ENCODE measurements at regions not wholly inside any gene's neighbourhood (a gene's known extent, or its start where the extent isn't known, plus 50 kb on each side); places are given as distances from the start of the nearest gene placed in this dataset.

DNA sequence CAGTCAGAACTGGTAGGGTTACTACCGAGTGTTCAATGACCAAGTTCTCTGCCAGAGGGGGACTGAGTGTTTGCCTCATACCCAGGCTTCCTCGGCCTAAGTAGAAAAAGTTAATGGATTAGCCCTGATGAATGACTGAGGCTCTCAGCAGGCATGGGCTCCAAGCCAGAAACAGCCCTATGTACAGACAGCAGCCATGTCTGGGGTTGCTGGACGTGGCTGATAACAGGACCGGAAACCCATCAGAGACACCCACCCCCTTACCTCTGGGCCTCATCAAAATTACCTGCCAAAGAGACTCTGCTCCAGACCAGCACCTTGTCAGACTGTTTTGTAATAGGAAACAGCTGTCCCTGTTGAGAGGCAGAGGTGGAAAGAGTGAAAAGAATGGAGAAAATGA, 351.4 kb downstream of the ETS1 start (continued):
- TF ChIP-seq, protein P1, sequence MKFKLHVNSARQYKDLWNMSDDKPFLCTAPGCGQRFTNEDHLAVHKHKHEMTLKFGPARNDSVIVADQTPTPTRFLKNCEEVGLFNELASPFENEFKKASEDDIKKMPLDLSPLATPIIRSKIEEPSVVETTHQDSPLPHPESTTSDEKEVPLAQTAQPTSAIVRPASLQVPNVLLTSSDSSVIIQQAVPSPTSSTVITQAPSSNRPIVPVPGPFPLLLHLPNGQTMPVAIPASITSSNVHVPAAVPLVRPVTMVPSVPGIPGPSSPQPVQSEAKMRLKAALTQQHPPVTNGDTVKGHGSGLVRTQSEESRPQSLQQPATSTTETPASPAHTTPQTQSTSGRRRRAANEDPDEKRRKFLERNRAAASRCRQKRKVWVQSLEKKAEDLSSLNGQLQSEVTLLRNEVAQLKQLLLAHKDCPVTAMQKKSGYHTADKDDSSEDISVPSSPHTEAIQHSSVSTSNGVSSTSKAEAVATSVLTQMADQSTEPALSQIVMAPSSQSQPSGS (CRISPR knock-in tag; IDR thresholded peaks at IDR 0.05; ENCODE audit: borderline replicate concordance, low read depth), result no peak
- TF ChIP-seq ZNF138 (CRISPR knock-in tag; conservative IDR thresholded peaks at IDR 0.05) (no peak), SMAD4 (CRISPR knock-in tag; IDR thresholded peaks at IDR 0.05) (no peak), CREB1 (CRISPR knock-in tag; IDR thresholded peaks at IDR 0.05) (no peak), NFATC4 (CRISPR knock-in tag; IDR thresholded peaks at IDR 0.05) (no peak), NFE2L1 (CRISPR knock-in tag; IDR thresholded peaks at IDR 0.05) (no peak), MYBL2 (CRISPR knock-in tag; IDR thresholded peaks at IDR 0.05) (no peak), FOXP1 (CRISPR knock-in tag; IDR thresholded peaks at IDR 0.05; ENCODE audit: borderline replicate concordance) (no peak), EMX1 (CRISPR knock-in tag; IDR thresholded peaks at IDR 0.05) (no peak)
- TF ChIP-seq, protein P2, sequence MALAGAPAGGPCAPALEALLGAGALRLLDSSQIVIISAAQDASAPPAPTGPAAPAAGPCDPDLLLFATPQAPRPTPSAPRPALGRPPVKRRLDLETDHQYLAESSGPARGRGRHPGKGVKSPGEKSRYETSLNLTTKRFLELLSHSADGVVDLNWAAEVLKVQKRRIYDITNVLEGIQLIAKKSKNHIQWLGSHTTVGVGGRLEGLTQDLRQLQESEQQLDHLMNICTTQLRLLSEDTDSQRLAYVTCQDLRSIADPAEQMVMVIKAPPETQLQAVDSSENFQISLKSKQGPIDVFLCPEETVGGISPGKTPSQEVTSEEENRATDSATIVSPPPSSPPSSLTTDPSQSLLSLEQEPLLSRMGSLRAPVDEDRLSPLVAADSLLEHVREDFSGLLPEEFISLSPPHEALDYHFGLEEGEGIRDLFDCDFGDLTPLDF (CRISPR knock-in tag; IDR thresholded peaks at IDR 0.05), result no peak

DNA sequence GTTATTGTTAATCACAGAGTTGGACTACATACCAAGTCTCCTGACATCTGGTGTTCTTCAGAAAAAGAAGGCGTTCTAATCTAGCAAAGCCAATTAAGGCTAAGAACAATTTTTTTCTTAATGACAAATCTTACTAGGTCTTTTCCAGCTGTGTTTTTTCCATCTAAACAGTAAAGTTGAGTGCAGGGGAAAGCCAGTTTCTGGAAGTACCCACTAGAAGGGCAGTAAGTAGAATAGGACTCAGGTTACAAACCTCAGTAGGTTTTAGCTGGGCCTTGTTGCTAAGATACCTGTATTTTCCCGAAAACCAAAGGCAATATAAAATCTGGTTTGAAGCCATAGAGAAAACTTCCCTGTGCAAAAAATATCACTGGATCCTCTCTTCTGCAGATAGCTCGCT, 351.9 kb downstream of the ETS1 start:
- no peak for TF ChIP-seq RORB (CRISPR knock-in tag; IDR thresholded peaks at IDR 0.05)
- no peak for TF ChIP-seq ZNF671 (CRISPR knock-in tag; IDR thresholded peaks at IDR 0.05)
- no peak for TF ChIP-seq IRF2 (CRISPR knock-in tag; IDR thresholded peaks at IDR 0.05; ENCODE audit: borderline replicate concordance, low read depth)
- TF ChIP-seq, protein P3, sequence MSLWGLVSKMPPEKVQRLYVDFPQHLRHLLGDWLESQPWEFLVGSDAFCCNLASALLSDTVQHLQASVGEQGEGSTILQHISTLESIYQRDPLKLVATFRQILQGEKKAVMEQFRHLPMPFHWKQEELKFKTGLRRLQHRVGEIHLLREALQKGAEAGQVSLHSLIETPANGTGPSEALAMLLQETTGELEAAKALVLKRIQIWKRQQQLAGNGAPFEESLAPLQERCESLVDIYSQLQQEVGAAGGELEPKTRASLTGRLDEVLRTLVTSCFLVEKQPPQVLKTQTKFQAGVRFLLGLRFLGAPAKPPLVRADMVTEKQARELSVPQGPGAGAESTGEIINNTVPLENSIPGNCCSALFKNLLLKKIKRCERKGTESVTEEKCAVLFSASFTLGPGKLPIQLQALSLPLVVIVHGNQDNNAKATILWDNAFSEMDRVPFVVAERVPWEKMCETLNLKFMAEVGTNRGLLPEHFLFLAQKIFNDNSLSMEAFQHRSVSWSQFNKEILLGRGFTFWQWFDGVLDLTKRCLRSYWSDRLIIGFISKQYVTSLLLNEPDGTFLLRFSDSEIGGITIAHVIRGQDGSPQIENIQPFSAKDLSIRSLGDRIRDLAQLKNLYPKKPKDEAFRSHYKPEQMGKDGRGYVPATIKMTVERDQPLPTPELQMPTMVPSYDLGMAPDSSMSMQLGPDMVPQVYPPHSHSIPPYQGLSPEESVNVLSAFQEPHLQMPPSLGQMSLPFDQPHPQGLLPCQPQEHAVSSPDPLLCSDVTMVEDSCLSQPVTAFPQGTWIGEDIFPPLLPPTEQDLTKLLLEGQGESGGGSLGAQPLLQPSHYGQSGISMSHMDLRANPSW (CRISPR knock-in tag; conservative IDR thresholded peaks at IDR 0.05; ENCODE audit: low read depth), result no peak
- TF ChIP-seq, protein P4, sequence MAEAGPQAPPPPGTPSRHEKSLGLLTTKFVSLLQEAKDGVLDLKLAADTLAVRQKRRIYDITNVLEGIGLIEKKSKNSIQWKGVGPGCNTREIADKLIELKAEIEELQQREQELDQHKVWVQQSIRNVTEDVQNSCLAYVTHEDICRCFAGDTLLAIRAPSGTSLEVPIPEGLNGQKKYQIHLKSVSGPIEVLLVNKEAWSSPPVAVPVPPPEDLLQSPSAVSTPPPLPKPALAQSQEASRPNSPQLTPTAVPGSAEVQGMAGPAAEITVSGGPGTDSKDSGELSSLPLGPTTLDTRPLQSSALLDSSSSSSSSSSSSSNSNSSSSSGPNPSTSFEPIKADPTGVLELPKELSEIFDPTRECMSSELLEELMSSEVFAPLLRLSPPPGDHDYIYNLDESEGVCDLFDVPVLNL (CRISPR knock-in tag; IDR thresholded peaks at IDR 0.05; ENCODE audit: borderline replicate concordance, low read depth), result no peak
- TF ChIP-seq, protein P5, sequence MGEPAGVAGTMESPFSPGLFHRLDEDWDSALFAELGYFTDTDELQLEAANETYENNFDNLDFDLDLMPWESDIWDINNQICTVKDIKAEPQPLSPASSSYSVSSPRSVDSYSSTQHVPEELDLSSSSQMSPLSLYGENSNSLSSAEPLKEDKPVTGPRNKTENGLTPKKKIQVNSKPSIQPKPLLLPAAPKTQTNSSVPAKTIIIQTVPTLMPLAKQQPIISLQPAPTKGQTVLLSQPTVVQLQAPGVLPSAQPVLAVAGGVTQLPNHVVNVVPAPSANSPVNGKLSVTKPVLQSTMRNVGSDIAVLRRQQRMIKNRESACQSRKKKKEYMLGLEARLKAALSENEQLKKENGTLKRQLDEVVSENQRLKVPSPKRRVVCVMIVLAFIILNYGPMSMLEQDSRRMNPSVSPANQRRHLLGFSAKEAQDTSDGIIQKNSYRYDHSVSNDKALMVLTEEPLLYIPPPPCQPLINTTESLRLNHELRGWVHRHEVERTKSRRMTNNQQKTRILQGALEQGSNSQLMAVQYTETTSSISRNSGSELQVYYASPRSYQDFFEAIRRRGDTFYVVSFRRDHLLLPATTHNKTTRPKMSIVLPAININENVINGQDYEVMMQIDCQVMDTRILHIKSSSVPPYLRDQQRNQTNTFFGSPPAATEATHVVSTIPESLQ (CRISPR knock-in tag; IDR thresholded peaks at IDR 0.05), result no peak
- TF ChIP-seq, protein P6, sequence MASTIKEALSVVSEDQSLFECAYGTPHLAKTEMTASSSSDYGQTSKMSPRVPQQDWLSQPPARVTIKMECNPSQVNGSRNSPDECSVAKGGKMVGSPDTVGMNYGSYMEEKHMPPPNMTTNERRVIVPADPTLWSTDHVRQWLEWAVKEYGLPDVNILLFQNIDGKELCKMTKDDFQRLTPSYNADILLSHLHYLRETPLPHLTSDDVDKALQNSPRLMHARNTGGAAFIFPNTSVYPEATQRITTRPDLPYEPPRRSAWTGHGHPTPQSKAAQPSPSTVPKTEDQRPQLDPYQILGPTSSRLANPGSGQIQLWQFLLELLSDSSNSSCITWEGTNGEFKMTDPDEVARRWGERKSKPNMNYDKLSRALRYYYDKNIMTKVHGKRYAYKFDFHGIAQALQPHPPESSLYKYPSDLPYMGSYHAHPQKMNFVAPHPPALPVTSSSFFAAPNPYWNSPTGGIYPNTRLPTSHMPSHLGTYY (CRISPR knock-in tag; IDR thresholded peaks at IDR 0.05), result no peak
- TF ChIP-seq, protein P7, sequence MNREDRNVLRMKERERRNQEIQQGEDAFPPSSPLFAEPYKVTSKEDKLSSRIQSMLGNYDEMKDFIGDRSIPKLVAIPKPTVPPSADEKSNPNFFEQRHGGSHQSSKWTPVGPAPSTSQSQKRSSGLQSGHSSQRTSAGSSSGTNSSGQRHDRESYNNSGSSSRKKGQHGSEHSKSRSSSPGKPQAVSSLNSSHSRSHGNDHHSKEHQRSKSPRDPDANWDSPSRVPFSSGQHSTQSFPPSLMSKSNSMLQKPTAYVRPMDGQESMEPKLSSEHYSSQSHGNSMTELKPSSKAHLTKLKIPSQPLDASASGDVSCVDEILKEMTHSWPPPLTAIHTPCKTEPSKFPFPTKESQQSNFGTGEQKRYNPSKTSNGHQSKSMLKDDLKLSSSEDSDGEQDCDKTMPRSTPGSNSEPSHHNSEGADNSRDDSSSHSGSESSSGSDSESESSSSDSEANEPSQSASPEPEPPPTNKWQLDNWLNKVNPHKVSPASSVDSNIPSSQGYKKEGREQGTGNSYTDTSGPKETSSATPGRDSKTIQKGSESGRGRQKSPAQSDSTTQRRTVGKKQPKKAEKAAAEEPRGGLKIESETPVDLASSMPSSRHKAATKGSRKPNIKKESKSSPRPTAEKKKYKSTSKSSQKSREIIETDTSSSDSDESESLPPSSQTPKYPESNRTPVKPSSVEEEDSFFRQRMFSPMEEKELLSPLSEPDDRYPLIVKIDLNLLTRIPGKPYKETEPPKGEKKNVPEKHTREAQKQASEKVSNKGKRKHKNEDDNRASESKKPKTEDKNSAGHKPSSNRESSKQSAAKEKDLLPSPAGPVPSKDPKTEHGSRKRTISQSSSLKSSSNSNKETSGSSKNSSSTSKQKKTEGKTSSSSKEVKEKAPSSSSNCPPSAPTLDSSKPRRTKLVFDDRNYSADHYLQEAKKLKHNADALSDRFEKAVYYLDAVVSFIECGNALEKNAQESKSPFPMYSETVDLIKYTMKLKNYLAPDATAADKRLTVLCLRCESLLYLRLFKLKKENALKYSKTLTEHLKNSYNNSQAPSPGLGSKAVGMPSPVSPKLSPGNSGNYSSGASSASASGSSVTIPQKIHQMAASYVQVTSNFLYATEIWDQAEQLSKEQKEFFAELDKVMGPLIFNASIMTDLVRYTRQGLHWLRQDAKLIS (CRISPR knock-in tag; IDR thresholded peaks at IDR 0.05; ENCODE audit: borderline replicate concordance), result no peak
- 0 out of 2 replicates have a peak, but pooled peaks cover 5% of the 10 kb centered on the region for H3K4me1 Mint-ChIP-seq
- no peak overlapping the region for H3K4me3 Mint-ChIP-seq
- no peak for DNase-seq (ENCODE audit: low spot score)
- CTCF ChIA-PET, result no interaction called here
- POLR2A ChIA-PET, result no interaction called here
- H3K27ac Mint-ChIP-seq, result no peak overlapping the region
- no peaks in the 10 kb centered on the region for H3K36me3 Mint-ChIP-seq
- ATAC-seq, result no peak
- peaks cover 7% of the 10 kb centered on the region; the same call in 1 of the 2 replicates for H3K9me3 Mint-ChIP-seq
- H3K27me3 Mint-ChIP-seq (ENCODE audit: low read depth), result peaks cover 4% of the 10 kb centered on the region; the same call in 1 of the 2 replicates

All from WTC11 (cell line).